Nephron (organoid): ENCODE measurements at regions not wholly inside any gene's neighbourhood (a gene's known extent, or its start where the extent isn't known, plus 50 kb on each side); places are given as distances from the start of the nearest gene placed in this dataset.
"Not testable (repeated sequence)": the region's sequence is repeated elsewhere in the genome, so short reads cannot be mapped to it uniquely, and the experiment has no call there.

Experiments
- H3K27ac Mint-ChIP-seq, 3 experiments: 2 replicates each; pipeline ENCODE4 v1.8.0; 2020; ENCODE audit warnings: mixed read lengths in 3 of 3, mild to moderate bottlenecking in 2 of 3, moderate library complexity in 1 of 3
- H3K27me3 Mint-ChIP-seq: 2 replicates; pipeline ENCODE4 v1.8.0; 2021; ENCODE audit warnings: low read depth, mild to moderate bottlenecking, moderate library complexity, mixed read lengths
- H3K36me3 Mint-ChIP-seq: 2 replicates; pipeline ENCODE4 v1.8.0; 2020; ENCODE audit warnings: low read depth, mixed read lengths
- H3K4me1 Mint-ChIP-seq: 2 replicates; pipeline ENCODE4 v1.8.0; 2020; ENCODE audit warnings: mixed read lengths
- H3K4me3 Mint-ChIP-seq, 3 experiments: 2 replicates each; pipeline ENCODE4 v1.8.0; 2020; ENCODE audit warnings: mild to moderate bottlenecking in 3 of 3, mixed read lengths in 3 of 3, moderate library complexity in 2 of 3
- H3K9me3 Mint-ChIP-seq: 2 replicates; pipeline ENCODE4 v1.8.0; 2020; ENCODE audit warnings: mixed read lengths
- CTCF ChIP-seq, 3 experiments: fragments of 200-600 bp; sonication (generic); IDR thresholded peaks; one replicate each; pipeline ENCODE4 v1.5.0; 2021; ENCODE audit warnings: antibody characterized with exemption in 3 of 3; ENCODE audit not compliant: unreplicated experiment in 3 of 3

- H3K4me3 Mint-ChIP-seq = peak overlapping the region in 1 of 3 experiments; percentile 57
- TF ChIP-seq CTCF (IDR thresholded peaks at IDR 0.05; ENCODE audit: unreplicated experiment in 3 of 3) = peak; percentile 34 to 45 (median 35)
- H3K4me1 Mint-ChIP-seq = peaks cover 6% of the 10 kb centered on the region
- H3K36me3 Mint-ChIP-seq = no peaks in the 10 kb centered on the region
- H3K27me3 Mint-ChIP-seq = no peaks in the 10 kb centered on the region
- peak overlapping the region in 1 of 3 experiments; percentile 37 for H3K27ac Mint-ChIP-seq
- H3K9me3 Mint-ChIP-seq = no peaks in the 10 kb centered on the region
These were observed 972.0 kb upstream of the PCDH20 start for GRCh38 chr13:62387647-62388046.

- not testable (repeated sequence) for H3K4me1 Mint-ChIP-seq, H3K9me3 Mint-ChIP-seq, H3K4me3 Mint-ChIP-seq, H3K27ac Mint-ChIP-seq, H3K27me3 Mint-ChIP-seq, H3K36me3 Mint-ChIP-seq
These were observed 963.6 kb upstream of the PCDH20 start for GRCh38 chr13:62379241-62379640.

- no peaks in the 10 kb centered on the region for H3K9me3 Mint-ChIP-seq
- H3K4me1 Mint-ChIP-seq = no peaks in the 10 kb centered on the region
These were observed 962.2 kb upstream of the PCDH20 start for GRCh38 chr13:62377838-62378237.

GRCh38 chr13:62375653-62376052 lies 960.0 kb upstream of the PCDH20 start:
- Mint-ChIP-seq H3K27me3 (no peaks in the 10 kb centered on the region), H3K27ac (no peak overlapping the region), H3K9me3 (no peaks in the 10 kb centered on the region), H3K4me1 (no peaks in the 10 kb centered on the region), H3K36me3 (no peaks in the 10 kb centered on the region), H3K4me3 (no peak overlapping the region)
- no peak for TF ChIP-seq CTCF (IDR thresholded peaks at IDR 0.05; ENCODE audit: unreplicated experiment in 3 of 3)

More at GRCh38 chr13:62377838-62378237, 962.2 kb upstream of the PCDH20 start:
- Mint-ChIP-seq H3K36me3 (no peaks in the 10 kb centered on the region), H3K4me3 (no peak overlapping the region), H3K27me3 (no peaks in the 10 kb centered on the region), H3K27ac (no peak overlapping the region)
- no peak for TF ChIP-seq CTCF (IDR thresholded peaks at IDR 0.05; ENCODE audit: unreplicated experiment in 3 of 3)

GRCh38 chr13:62371737-62372136 lies 956.1 kb upstream of the PCDH20 start:
- no peak overlapping the region for H3K4me3 Mint-ChIP-seq
- H3K9me3 Mint-ChIP-seq = peaks cover 3% of the 10 kb centered on the region
- no peaks in the 10 kb centered on the region for H3K36me3 Mint-ChIP-seq
- no peak overlapping the region for H3K27ac Mint-ChIP-seq
- H3K27me3 Mint-ChIP-seq = no peaks in the 10 kb centered on the region
- TF ChIP-seq CTCF (IDR thresholded peaks at IDR 0.05; ENCODE audit: unreplicated experiment in 3 of 3) = no peak
- no peaks in the 10 kb centered on the region for H3K4me1 Mint-ChIP-seq

GRCh38 chr13:62367971-62368370 lies 952.3 kb upstream of the PCDH20 start:
- H3K27ac Mint-ChIP-seq, H3K36me3 Mint-ChIP-seq, H3K4me3 Mint-ChIP-seq, H3K9me3 Mint-ChIP-seq, H3K27me3 Mint-ChIP-seq, H3K4me1 Mint-ChIP-seq: not testable (repeated sequence)

GRCh38 chr13:62360609-62361008 lies 945.0 kb upstream of the PCDH20 start:
- Mint-ChIP-seq H3K36me3 (no peaks in the 10 kb centered on the region), H3K9me3 (no peaks in the 10 kb centered on the region), H3K4me3 (no peak overlapping the region), H3K4me1 (no peaks in the 10 kb centered on the region), H3K27me3 (no peaks in the 10 kb centered on the region), H3K27ac (no peak overlapping the region)
- TF ChIP-seq CTCF (IDR thresholded peaks at IDR 0.05; ENCODE audit: unreplicated experiment in 3 of 3) = no peak
